Left cardiac atrium (tissue), 4 donors: ENCODE measurements at regions not wholly inside any gene's neighbourhood (a gene's known extent, or its start where the extent isn't known, plus 50 kb on each side); places are given as distances from the start of the nearest gene placed in this dataset.

Experiments
- ATAC-seq, 2 donors: fragments of 200-7000 bp; cut with Tn5 transposase; one replicate each; pipeline ENCODE4 v1.9.1; 2020; ENCODE audit warnings: mild to moderate bottlenecking in 2 of 2, moderate library complexity in 2 of 2
- DNase-seq: peaks from one replicate; pipeline ENCODE4 v3.0.0-alpha.2; 2020
- intact Hi-C, 2 donors: fragments of 100-400 bp; cut with DNase I; formaldehyde crosslinking; loops; one replicate each; pipeline versions ENCODE4 v1.14.1 to v1.15.1; 2022 to 2023
- donor health status: DM: no; HTN: yes; CAD: no.
- donor health status: DM: no; HTN: yes; CAD: no; lungs with severe emphysema.
- donor health status: DM: yes; HTN: yes; CAD: no.
- donor health status: Dilated cardiomyopathy.

DNA sequence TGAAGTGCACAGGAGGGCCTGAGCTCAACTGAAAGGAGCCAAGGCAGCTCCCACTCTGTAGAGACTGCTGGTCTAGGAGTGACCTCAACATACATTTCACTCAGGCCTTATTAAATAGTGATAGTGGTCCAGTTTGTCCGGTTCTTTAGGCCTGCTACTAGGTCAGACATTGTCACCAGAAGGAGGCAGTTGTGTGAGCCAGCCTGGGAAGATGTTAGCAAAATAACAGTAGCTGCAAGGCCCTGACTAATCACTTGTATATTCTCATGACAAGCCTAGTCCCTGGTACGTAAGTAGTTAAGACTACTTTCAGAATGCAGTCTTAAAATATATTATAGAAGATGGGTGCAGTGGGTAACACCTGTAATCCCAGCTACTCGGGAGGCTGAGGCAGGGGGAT lies 264.0 kb upstream of the CAMK1G start:
- intact Hi-C loops = no loop called here
- no peak for DNase-seq
- no peak for ATAC-seq

DNA sequence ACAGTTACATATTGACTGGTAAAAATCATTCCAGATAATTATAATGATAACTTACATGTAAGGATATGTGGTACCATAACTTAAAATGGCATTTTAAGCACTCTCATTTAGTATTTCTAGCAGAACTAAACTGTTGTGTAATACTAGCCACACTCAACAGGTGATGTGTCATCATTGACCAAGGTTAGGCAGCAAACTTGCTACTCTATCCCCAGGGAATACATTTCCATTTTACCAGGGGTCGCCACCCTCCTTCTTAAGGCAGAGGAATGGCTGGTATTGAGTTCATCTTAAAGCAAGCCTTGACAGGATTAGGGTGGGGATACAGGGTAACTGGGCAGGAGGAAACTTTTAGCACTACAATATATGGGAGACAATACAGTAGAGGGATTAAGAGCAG lies 259.8 kb upstream of the CAMK1G start:
- intact Hi-C loops = no loop called here
- ATAC-seq = no peak
- no peak for DNase-seq

DNA sequence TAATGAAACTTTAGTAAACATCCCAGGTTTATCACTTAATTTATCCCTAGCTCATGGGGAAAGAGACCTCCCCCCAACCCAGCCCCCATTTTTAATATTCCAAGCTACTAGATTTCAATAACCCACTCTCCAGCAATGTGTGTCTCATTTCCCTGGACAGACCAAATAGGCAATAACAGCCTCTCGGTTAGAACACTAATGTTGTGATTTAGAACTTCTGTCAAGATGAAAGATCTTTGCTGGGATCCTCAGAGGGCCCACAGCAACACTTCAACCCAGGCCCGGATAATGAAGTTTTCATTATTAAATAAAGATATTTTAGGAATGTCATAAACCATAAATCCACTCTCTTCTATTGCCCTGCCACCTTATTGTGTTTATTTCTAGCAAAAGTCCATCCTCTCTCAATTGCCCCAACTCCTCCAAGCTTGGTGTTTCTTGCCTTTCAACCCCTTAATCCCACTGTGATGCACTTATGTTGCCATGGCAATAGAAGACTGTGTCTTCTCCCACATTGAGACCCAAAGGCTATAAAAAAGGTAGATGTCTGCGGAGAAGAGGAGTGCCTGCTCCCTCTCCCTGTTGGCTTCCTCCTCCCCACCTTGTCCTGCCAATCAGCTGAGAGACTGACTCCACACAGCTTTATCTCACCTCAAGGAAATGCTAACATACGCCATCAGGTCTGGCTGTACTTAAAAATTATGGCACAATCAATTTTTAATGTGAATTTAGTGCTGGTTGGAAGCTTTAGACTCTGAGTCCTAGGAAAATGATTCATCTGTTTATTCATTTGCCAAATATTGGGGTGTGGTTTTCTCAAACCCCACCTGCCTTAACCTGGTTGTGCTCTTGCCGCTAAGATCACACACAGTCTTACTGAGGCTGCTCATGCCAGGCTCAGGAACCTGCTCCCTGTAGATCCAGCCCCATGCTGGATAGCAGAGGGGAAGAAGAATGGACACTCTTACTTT lies 258.3 kb upstream of the CAMK1G start:
- intact Hi-C loops = no loop called here
- DNase-seq (no peak), ATAC-seq (no peak)

DNA sequence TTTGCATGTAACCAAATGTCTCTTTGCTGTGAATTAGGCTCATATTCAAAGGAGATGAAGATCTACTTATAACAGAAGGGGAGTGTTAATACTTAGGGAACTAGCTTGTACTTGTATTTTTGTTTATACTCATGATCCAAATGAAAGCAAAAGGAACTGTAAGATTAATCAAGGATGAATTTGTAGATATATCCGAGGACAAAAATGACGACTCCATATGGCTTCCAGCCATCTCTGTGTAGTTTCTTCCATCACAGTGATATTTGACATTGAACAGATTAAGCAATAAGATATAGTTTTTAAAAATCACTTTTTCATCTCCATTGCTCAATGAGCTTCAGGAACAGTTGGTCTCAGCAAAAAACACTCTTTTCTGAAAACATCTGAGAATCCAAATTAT lies 257.4 kb upstream of the CAMK1G start:
- ATAC-seq (no peak), DNase-seq (no peak)
- intact Hi-C loops = no loop called here

DNA sequence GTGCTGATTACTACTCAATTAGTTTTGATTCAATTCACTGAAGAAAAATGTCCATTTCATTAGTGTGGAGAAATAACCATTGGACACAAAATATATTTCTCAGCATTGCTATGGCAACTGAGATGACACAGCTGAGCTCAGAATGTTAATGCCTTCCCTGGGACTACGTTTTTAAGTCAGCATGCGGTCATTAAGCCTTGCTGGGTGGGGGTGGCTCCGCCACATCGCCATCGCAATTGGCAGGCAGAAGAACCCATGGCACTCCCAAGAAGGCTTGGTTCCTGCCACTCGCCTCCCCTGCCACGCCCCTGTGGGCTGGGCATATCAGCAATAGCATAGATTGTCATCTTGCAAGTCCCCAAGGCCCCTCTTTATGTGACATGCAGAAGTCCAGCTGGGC lies 256.7 kb upstream of the CAMK1G start:
- intact Hi-C loops = no loop called here
- DNase-seq (no peak), ATAC-seq (no peak)

DNA sequence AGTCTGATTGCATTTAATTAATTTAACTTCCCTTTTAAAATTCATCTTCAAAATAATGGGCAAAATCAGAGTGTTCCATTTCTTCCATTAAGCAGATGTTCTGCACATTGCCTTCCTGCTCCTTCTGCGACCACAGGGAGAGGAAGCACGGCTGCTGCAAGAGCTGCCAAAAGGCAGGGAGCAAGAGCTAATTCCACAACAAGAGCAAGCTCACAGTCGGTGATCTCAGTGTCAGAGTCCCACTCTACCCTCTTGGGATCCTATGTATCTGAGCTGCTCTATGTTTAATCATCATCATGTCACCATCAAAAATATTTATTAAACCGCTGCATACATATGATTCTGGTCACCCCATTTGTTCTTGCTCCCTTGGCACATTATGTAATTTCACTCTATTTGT lies 255.3 kb upstream of the CAMK1G start:
- DNase-seq (no peak), ATAC-seq (no peak)
- intact Hi-C loops = no loop called here

DNA sequence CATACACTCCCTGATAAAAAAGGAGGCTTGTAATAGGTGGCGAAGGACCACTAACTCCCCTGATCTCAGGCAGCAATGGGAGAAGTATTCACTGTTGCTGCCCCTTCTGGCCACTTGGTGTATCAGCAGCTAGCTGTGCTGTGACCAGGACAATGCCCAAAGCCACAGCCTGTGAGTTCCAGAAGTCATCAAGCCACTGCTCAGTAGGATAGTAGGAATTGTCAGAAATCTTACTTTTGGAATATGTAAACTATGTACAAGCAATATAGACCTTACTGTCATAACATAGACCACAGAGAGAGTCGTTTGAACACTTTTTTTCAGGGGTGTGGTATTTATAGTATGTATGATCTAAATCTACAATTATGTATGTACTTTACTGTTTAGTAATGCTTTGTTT lies 248.3 kb upstream of the CAMK1G start:
- no peak for DNase-seq
- intact Hi-C loops = no loop called here
- peak in 1 of 2 donors; percentile 17 for ATAC-seq

DNA sequence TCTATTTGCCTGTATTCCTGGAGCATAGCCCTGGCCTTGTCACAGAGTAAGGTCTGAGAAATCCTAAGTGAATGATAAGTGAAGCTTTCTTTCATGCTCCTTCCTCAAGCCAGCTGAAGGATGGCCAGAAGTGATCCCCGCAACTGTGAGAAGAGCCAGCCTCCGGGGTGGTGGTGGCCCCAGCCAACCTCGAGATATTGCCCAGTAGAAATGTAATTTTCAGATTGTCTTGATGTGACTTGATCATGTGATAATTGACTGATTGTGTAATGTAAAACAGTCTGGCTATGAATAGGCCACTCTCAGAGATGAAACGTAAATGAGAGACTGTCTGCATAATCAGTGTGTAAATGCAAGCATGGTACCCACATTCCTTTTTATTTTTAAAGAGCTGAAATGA lies 242.4 kb upstream of the CAMK1G start:
- ATAC-seq = no peak
- intact Hi-C loops = no loop called here

DNA sequence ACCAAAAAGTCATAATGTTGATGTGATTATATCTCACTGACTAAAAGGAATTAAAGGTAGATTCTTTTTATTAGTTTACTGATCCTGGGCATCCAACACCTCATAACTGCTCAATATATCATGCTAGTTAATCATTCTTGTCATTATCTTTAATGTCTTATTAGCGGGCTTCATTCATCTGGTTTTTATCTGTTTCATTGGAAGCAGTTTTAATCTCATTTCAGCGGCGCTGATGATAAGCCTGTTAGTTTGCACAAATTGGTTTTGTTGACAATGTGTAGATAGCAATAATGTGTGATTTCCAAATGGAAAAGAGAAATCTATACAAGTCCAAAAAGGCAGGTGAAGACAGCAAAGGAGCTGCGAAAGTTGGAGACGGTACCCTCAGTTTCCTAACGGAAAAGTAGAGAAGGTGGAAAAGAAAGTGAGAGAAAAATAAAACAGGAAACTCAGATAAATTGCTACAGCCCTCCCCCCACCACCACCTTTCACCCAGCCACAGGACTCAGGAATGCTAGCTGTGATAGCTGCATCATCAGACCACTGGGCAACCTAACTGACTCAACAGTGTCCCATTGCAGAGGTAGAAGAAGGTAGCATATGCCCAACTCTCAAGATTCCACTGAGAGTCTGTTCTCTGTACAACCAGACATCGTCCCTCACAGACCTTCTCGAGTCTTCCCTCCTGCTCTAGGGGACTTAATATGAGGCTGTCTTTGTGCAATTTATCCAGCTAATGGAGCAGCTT lies 241.7 kb upstream of the CAMK1G start:
- ATAC-seq (no peak), DNase-seq (no peak)
- intact Hi-C loops = no loop called here

More for the DNA sequence above, 242.4 kb upstream of the CAMK1G start:
- no peak for DNase-seq

DNA sequence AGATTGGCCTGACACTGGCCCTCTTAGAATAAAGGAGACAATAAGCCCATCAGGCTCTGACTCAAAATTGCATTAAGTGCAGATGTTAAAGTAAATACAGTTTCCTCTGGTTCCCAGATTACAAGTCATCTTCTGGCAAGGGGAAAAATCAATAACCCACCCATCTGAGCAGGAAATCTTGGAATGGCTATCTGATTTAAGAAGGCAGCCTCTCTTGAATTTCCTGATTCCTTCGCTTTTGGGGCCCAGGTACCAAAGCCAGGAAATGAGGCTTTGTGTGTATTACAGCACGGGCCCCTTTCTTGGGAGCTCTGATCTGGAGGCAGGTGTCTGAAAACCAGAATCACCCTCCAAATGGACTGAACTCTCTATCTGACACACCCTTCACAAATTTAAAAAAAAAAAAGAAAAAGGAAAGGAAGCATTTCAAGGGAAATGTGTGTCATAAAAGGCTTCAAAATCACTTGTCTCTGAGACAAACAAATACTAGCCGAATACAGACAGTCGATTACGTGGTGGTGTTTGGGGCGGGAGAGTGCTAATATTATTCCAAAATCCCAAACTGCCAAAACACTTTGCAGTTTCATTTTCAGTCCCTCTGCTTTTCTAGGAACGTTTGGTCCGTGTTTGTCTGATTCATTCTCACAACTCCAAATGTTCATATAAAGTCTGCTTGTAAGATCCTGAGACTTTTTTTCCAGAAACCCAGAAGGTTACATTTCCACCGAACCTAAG lies 240.9 kb upstream of the CAMK1G start:
- DNase-seq (no peak), ATAC-seq (no peak)
- intact Hi-C loops = no loop called here

DNA sequence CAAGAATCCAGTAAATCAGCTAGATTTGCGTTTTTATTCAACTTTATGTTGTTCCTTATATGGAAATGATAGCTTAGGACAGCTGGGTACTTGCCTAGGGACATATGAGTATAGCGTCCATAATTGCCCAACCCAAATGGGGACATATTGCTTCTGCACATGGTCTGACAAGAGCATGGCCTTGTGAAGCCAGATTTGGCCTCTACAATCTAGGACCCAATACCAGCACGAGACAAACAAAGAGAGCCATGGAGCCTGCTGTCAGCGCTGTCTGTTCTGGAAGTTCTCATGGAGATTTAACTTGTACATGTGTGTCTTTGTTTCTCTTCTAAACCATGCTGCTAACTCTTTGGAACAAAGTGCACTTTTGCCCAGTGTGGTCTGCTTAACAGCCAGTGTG lies 240.0 kb upstream of the CAMK1G start:
- ATAC-seq (no peak), DNase-seq (no peak)
- intact Hi-C loops = no loop called here

DNA sequence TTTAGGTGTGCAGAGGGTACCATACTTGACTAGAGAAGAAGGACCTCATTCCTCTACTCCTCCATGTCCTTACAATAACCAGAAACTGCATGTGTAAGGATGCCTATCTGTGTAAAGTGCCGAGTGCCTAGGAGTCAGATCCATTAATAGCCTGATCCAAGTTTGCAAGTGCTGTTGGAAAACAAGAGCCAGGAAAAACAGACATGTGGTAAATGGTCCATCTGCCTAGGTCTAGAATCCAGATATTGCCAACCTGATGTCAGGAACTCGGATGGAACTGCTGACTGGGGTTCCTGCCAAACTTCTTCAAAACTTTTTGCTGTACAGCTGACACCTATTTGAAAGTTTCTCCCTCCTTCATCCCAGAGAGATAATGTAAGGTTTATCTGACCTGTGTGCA lies 239.4 kb upstream of the CAMK1G start:
- intact Hi-C loops = no loop called here
- ATAC-seq (no peak), DNase-seq (no peak)

DNA sequence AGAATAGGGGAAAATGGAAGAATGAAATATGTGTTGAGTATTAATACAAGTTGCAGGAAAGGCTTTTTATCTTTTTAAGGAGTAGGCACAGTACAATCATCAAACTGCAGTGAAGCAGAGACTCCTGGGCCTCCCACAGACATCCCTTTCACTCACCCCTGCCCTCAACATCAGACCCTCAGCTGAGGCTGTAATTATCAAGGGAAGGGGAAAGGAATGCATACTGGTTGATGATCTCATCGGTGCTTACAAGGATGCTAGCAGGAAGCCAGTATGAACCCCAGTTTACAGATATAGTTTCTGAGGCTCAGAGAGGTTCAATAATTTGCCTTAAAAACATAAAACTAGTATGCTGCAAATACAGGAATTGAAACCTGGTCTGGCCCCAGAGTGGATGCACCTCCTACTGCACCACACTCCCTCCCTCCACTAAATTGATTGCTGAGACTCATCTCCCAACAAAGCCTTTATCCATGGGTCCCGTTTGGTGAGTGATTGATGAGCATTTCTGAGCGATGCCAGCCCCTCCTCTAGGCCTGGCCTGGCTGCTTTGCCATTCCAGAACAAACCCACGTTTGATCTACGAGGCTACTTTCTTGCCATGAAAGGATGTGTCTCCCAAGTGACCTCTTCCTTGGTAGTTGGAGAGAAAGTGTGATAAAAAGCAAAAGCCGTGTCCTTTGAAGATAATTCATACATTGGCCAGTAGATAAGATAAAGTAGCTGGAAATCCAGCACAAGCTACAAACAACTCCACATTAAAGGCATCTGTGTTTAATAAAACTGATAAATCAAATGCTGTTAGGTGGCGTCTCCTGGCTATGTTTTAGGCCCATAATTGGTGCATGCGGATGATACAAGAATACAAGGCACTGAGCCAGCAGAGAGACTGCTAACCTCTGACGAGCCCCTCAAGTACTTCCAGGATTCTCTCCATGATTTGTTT lies 233.9 kb upstream of the CAMK1G start:
- ATAC-seq = peak in 1 of 2 donors; percentile 67

DNA sequence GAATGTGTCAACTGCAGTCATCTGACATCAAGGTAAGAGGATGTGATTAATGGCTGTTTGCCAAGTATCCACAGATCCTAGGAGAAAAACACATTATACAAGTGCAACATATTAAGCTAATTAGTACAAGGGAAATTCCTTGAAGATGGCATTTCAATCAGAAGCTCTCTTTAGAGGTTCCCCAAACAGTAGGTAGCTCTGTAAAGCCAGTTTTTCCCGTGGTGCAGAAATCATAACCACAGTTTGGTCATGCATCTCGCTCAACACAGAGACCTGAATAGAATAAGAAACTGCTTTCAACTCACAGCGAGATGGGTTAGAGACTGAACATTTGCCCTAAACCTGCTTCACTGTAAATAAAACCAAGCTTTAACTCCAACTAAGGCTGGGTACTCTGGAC lies 230.5 kb upstream of the CAMK1G start:
- ATAC-seq (no peak), DNase-seq (no peak)
- intact Hi-C loops = loop anchor here in 1 of 2 donors (10.0 kb wide), 1 partner anchor 148 kb away; no protein-coding TSS in a partner anchor

More for the DNA sequence above, 233.9 kb upstream of the CAMK1G start:
- intact Hi-C loops = loop anchor here in 1 of 2 donors (10.0 kb wide), 1 partner anchor 145 kb away; no protein-coding TSS in a partner anchor
- DNase-seq = no peak

DNA sequence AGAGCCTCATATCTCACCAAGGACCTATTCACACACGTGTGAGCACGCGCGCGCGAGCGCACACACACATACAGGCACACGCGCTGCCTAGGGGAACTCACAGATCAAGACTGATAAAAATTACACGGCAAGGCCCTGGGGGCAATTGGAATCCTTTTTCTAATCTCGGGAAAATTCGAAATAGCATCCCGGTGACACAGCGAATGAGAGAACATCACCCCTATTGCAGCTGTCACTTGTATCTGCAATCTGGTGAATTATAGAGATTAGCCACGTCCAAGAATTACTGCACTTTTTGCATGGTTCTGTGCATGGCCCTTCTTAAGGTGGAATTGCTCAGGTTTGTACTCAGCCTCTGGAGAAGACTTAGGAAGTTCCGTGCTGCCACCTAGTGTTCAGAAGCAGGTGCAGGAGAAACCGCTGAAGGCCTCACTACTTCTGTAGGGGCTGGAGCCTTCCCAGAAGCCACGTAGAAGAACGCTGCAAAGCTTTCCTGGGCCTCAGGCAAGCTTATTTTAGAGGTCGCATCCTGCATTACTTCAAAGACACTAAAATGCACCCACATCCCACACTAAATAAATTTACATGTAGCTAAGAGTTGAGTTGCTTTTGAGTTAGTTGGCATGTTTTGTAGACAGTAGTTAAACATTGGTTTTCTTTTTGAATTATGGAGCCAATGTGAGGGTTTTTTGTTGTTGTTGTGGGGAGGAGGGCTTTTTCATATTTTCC lies 229.2 kb upstream of the CAMK1G start:
- DNase-seq (peak; percentile 78), ATAC-seq (peak; percentile 84 to 97)
- intact Hi-C loops = loop anchor here in 1 of 2 donors (10.0 kb wide), 1 partner anchor 149 kb away; no protein-coding TSS in a partner anchor

DNA sequence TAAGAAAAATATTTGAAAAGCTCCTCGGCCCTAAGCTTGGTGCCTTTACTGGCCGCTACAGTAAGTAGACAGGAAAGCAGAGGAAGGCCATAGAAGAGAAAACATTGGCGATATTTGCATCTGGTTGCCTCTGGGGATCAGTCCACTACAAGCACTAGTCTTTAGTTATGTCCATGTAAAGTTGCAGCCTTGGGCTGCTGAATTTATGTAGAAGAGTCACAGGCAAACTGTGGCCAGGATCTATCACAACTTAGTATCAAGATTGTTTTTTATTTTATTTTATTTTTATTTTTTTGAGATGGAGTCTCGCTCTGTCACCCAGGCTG lies 228.7 kb upstream of the CAMK1G start:
- ATAC-seq = no peak
- no peak for DNase-seq
- intact Hi-C loops = loop anchor here in 1 of 2 donors (10.0 kb wide), 1 partner anchor 150 kb away; no protein-coding TSS in a partner anchor

DNA sequence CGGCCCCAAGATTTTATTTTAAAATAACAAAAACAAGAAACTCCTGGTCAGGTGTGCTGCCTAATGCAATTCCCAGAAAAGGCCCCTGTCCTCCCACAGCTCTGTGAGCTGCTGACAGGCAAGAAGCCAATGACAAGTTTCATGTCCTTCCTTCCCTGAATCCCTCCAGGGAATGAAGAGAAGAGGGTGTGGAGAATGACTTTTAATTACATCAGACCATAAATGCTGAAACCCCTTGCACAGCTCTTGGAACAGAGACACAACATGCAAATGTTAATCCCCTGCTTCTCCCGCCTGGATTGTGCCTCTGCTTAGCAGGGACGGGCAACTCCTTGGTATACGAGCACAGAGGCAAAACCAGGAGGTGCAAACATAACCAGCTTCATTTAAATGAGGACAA lies 228.1 kb upstream of the CAMK1G start:
- DNase-seq (no peak), ATAC-seq (no peak)
- intact Hi-C loops = loop anchor here in 1 of 2 donors (10.0 kb wide), 1 partner anchor 151 kb away; no protein-coding TSS in a partner anchor

DNA sequence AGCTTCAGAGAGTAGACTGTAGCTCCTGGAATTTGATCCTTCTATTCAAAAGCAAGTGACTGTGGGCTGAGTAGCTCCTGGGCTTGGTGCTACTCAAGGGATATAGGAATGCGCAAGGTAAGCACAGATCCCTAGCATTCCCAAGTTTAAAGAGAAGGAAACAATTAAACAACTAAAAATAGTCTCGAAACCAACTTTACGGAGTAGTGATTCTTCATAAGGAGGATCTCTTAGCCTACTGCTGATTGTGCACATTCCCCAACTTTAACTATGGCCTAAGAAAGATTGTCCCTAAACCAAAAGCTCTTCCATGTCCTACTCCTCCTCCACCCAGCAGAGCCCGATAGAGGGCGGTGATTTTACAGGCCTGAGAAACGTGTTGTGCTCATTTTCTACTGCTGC lies 226.5 kb upstream of the CAMK1G start:
- intact Hi-C loops = loop anchor here in 1 of 2 donors (10.0 kb wide), 1 partner anchor 152 kb away; no protein-coding TSS in a partner anchor
- ATAC-seq (no peak), DNase-seq (no peak)
